Stimulated activated naive CD8-positive, alpha-beta T cell treated with anti-CD3 and anti-CD28 coated beads, Interleukin-15, amount 100 ng/mL, for 72 hours (primary cell): ENCODE measurements at regions not wholly inside any gene's neighbourhood (a gene's known extent, or its start where the extent isn't known, plus 50 kb on each side); places are given as distances from the start of the nearest gene placed in this dataset.
A peak's percentile ranks its signal among the peaks of the same experiment; 100 is the strongest.

Experiments
- ATAC-seq: fragments of 150-1000 bp; cut with Tn5 transposase; 2 replicates; pipeline ENCODE4 v1.10.0; 2021; ENCODE audit warnings: mild to moderate bottlenecking, moderate library complexity
- DNase-seq, 2 donors: peaks; one replicate each; pipeline ENCODE4 v3.0.0; 2021 to 2022
- H3K27ac Mint-ChIP-seq, 2 donors: one replicate each; pipeline ENCODE4 v1.8.0; 2022; ENCODE audit warnings: mild to moderate bottlenecking in 2 of 2, mixed read lengths in 2 of 2, moderate library complexity in 2 of 2
- H3K27me3 Mint-ChIP-seq: one replicate; pipeline ENCODE4 v1.8.0; 2022; ENCODE audit warnings: mixed read lengths
- H3K4me1 Mint-ChIP-seq: one replicate; pipeline ENCODE4 v1.8.0; 2022; ENCODE audit warnings: mild to moderate bottlenecking, mixed read lengths
- H3K4me3 Mint-ChIP-seq, 2 donors: one replicate each; pipeline ENCODE4 v1.8.0; 2022; ENCODE audit warnings: mild to moderate bottlenecking in 2 of 2, mixed read lengths in 2 of 2, moderate library complexity in 1 of 2
- H3K9me3 Mint-ChIP-seq, 2 donors: one replicate each; pipeline ENCODE4 v1.8.0; 2022; ENCODE audit warnings: mixed read lengths in 2 of 2

- Mint-ChIP-seq H3K27ac (no peak overlapping the region), H3K4me1 (peaks cover 19% of the 10 kb centered on the region), H3K9me3 (no peaks in the 10 kb centered on the region), H3K27me3 (no peaks in the 10 kb centered on the region), H3K4me3 (no peak overlapping the region)
- ATAC-seq (no peak), DNase-seq (no peak)
These were observed 432.1 kb upstream of the CFAP20DC start for GRCh38 chr3:59481776-59482400.

- no peaks in the 10 kb centered on the region for H3K27me3 Mint-ChIP-seq
- DNase-seq, result peak in 1 of 2 donors; percentile 17
- peak overlapping the region in 1 of 2 donors; percentile 59 for H3K27ac Mint-ChIP-seq
- no peaks in the 10 kb centered on the region for H3K9me3 Mint-ChIP-seq
- peaks cover 19% of the 10 kb centered on the region for H3K4me1 Mint-ChIP-seq
- peak overlapping the region; percentile 32 to 61 for H3K4me3 Mint-ChIP-seq
- peak; percentile 92 for ATAC-seq
These were observed 430.7 kb upstream of the CFAP20DC start for GRCh38 chr3:59480486-59480995.

- H3K27me3 Mint-ChIP-seq, result no peaks in the 10 kb centered on the region
- H3K27ac Mint-ChIP-seq, result no peak overlapping the region
- no peak for ATAC-seq
- peaks cover 27% of the 10 kb centered on the region for H3K4me1 Mint-ChIP-seq
- H3K9me3 Mint-ChIP-seq, result peaks cover 3 to 20% of the 10 kb centered on the region in 2 donors
- DNase-seq, result no peak
- H3K4me3 Mint-ChIP-seq, result no peak overlapping the region
These were observed 423.8 kb upstream of the CFAP20DC start for GRCh38 chr3:59473636-59474035.

- Mint-ChIP-seq H3K4me3 (no peak overlapping the region), H3K9me3 (peaks cover 3 to 20% of the 10 kb centered on the region in 2 donors), H3K27ac (no peak overlapping the region), H3K4me1 (peaks cover 27% of the 10 kb centered on the region), H3K27me3 (no peaks in the 10 kb centered on the region)
- no peak for ATAC-seq
- no peak for DNase-seq
These were observed 422.7 kb upstream of the CFAP20DC start for GRCh38 chr3:59472541-59472940.

GRCh38 chr3:59469948-59470723, 420.3 kb upstream of the CFAP20DC start:
- peak in 1 of 2 donors; percentile 12 for DNase-seq

GRCh38 chr3:59467476-59467875, 417.7 kb upstream of the CFAP20DC start:
- no peak overlapping the region for H3K27ac Mint-ChIP-seq
- H3K4me1 Mint-ChIP-seq, result peaks cover 28% of the 10 kb centered on the region
- DNase-seq, result no peak
- no peaks in the 10 kb centered on the region for H3K27me3 Mint-ChIP-seq
- H3K4me3 Mint-ChIP-seq, result no peak overlapping the region
- no peak for ATAC-seq
- peaks cover 3 to 21% of the 10 kb centered on the region in 2 donors for H3K9me3 Mint-ChIP-seq

More at GRCh38 chr3:59469948-59470723, 420.3 kb upstream of the CFAP20DC start:
- Mint-ChIP-seq H3K4me1 (peaks cover 27% of the 10 kb centered on the region), H3K27me3 (no peaks in the 10 kb centered on the region), H3K27ac (peak overlapping the region; percentile 51 to 72), H3K9me3 (peaks cover 3 to 20% of the 10 kb centered on the region in 2 donors), H3K4me3 (no peak overlapping the region)
- ATAC-seq, result peak; percentile 45

- Mint-ChIP-seq H3K27me3 (no peaks in the 10 kb centered on the region), H3K9me3 (peaks cover 5 to 26% of the 10 kb centered on the region in 2 donors), H3K27ac (no peak overlapping the region), H3K4me3 (no peak overlapping the region), H3K4me1 (peaks cover 11% of the 10 kb centered on the region)
- no peak for DNase-seq
- ATAC-seq, result no peak
These were observed 414.4 kb upstream of the CFAP20DC start for GRCh38 chr3:59464187-59464586.

GRCh38 chr3:59463253-59463652, 413.4 kb upstream of the CFAP20DC start:
- peaks cover 9% of the 10 kb centered on the region for H3K4me1 Mint-ChIP-seq
- no peak for DNase-seq
- H3K27me3 Mint-ChIP-seq, result no peaks in the 10 kb centered on the region
- H3K4me3 Mint-ChIP-seq, result no peak overlapping the region
- ATAC-seq, result no peak
- no peak overlapping the region for H3K27ac Mint-ChIP-seq
- peaks cover 5 to 22% of the 10 kb centered on the region in 2 donors for H3K9me3 Mint-ChIP-seq

GRCh38 chr3:59460068-59460467, 410.2 kb upstream of the CFAP20DC start:
- Mint-ChIP-seq H3K9me3 (peaks cover 5 to 22% of the 10 kb centered on the region in 2 donors), H3K4me1 (peaks cover 16% of the 10 kb centered on the region), H3K27ac (no peak overlapping the region), H3K4me3 (no peak overlapping the region), H3K27me3 (no peaks in the 10 kb centered on the region)
- DNase-seq (no peak), ATAC-seq (no peak)

- H3K27me3 Mint-ChIP-seq, result no peaks in the 10 kb centered on the region
- no peak overlapping the region for H3K4me3 Mint-ChIP-seq
- peaks cover 13 to 28% of the 10 kb centered on the region in 2 donors for H3K9me3 Mint-ChIP-seq
- ATAC-seq (peak; percentile 95), DNase-seq (peak in 1 of 2 donors; percentile 30)
- peaks cover 27% of the 10 kb centered on the region for H3K4me1 Mint-ChIP-seq
- H3K27ac Mint-ChIP-seq, result no peak overlapping the region
These were observed 407.1 kb upstream of the CFAP20DC start for GRCh38 chr3:59456852-59457485.

GRCh38 chr3:59451800-59452746, 402.2 kb upstream of the CFAP20DC start:
- ATAC-seq (peak; percentile 26), DNase-seq (peak in 1 of 2 donors; percentile 18)
- H3K27me3 Mint-ChIP-seq, result no peaks in the 10 kb centered on the region
- H3K4me3 Mint-ChIP-seq, result peak overlapping the region; percentile 83 to 86
- H3K9me3 Mint-ChIP-seq, result peaks cover 14 to 22% of the 10 kb centered on the region in 2 donors
- H3K27ac Mint-ChIP-seq, result peak overlapping the region; percentile 96 to 98
- H3K4me1 Mint-ChIP-seq, result peaks cover 66% of the 10 kb centered on the region

GRCh38 chr3:59450946-59451763, 401.3 kb upstream of the CFAP20DC start:
- peak; percentile 68 to 77 for DNase-seq
- Mint-ChIP-seq H3K27ac (peak overlapping the region; percentile 96 to 98), H3K4me1 (peaks cover 72% of the 10 kb centered on the region), H3K4me3 (peak overlapping the region; percentile 83 to 86), H3K27me3 (no peaks in the 10 kb centered on the region), H3K9me3 (peaks cover 14 to 22% of the 10 kb centered on the region in 2 donors)
- peak; percentile 96 for ATAC-seq

GRCh38 chr3:59450437-59450836, 400.6 kb upstream of the CFAP20DC start:
- H3K27ac Mint-ChIP-seq, result peak overlapping the region in 1 of 2 donors; percentile 96

More at GRCh38 chr3:59450437-59450836, 400.6 kb upstream of the CFAP20DC start:
- peaks cover 14 to 22% of the 10 kb centered on the region in 2 donors for H3K9me3 Mint-ChIP-seq
- no peaks in the 10 kb centered on the region for H3K27me3 Mint-ChIP-seq
- ATAC-seq, result no peak
- DNase-seq, result no peak
- peak overlapping the region in 1 of 2 donors; percentile 86 for H3K4me3 Mint-ChIP-seq
- H3K4me1 Mint-ChIP-seq, result peaks cover 79% of the 10 kb centered on the region
